ENCODE measurements at regions not wholly inside any gene's neighbourhood (a gene's known extent, or its start where the extent isn't known, plus 50 kb on each side); places are given as distances from the start of the nearest gene placed in this dataset.

DNA sequence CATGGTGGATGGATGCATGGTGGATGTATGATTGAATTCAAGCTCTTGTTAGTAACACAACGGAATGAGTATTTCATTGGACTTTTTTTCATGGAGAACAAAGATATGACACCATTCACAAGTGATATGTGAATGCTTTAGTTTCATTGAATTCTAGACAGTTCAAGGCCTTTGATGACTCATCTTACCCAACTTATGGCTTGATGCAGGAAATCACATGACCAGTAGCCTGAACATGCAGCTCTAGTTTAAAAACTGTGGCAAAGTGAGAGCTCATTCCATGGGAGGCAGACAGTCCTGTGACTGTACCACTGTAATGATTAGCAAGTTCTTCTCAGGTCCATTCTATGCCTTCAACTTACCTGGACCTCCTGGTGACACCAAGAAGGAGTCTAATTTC, 1239.3 kb downstream of the TYW1 start:
- Histone ChIP-seq H3K36me3 (ENCODE audit: insufficient read depth, low read length, poor library complexity, severe bottlenecking) (no peaks in the 10 kb centered on the region), H3K9me3 (ENCODE audit: low read depth, low read length, poor library complexity, severe bottlenecking) (no peaks in the 10 kb centered on the region), H3K27me3 (replicated peaks; ENCODE audit: insufficient read depth, low read depth, low read length, poor library complexity) (no peaks in the 10 kb centered on the region), H3K27ac (ENCODE audit: low read depth, low read length, poor library complexity, severe bottlenecking) (no peak overlapping the region), H3K4me3 (ENCODE audit: low read depth, low read length, poor library complexity, severe bottlenecking) (no peak overlapping the region), H3K4me1 (ENCODE audit: insufficient read depth, low read length, poor library complexity, severe bottlenecking) (no peaks in the 10 kb centered on the region)
- no peak for DNase-seq (ENCODE audit: low spot score)
- ChIA-PET CTCF (no interaction called here), POLR2A (ENCODE audit: low non-redundant PET) (no interaction called here)
- no TSS peak for BruUV-seq (replicated peaks)
- intact Hi-C loops (cut with micrococcal nuclease; ENCODE audit: unreplicated experiment), result no loop called here
- no peak for TF ChIP-seq EZH2 (IDR thresholded peaks at IDR 0.05; ENCODE audit: borderline replicate concordance, low read depth, low read length, poor library complexity, severe bottlenecking)
- TF ChIP-seq, protein P1, sequence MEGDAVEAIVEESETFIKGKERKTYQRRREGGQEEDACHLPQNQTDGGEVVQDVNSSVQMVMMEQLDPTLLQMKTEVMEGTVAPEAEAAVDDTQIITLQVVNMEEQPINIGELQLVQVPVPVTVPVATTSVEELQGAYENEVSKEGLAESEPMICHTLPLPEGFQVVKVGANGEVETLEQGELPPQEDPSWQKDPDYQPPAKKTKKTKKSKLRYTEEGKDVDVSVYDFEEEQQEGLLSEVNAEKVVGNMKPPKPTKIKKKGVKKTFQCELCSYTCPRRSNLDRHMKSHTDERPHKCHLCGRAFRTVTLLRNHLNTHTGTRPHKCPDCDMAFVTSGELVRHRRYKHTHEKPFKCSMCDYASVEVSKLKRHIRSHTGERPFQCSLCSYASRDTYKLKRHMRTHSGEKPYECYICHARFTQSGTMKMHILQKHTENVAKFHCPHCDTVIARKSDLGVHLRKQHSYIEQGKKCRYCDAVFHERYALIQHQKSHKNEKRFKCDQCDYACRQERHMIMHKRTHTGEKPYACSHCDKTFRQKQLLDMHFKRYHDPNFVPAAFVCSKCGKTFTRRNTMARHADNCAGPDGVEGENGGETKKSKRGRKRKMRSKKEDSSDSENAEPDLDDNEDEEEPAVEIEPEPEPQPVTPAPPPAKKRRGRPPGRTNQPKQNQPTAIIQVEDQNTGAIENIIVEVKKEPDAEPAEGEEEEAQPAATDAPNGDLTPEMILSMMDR (conservative IDR thresholded peaks at IDR 0.05; ENCODE audit: low read depth, low read length), result no peak

GRCh38 chr7:68238204-68238805, 1241.7 kb downstream of the TYW1 start:
- Histone ChIP-seq H3K27me3 (replicated peaks; ENCODE audit: insufficient read depth, low read depth, low read length, poor library complexity) (no peaks in the 10 kb centered on the region), H3K4me1 (ENCODE audit: insufficient read depth, low read length, poor library complexity, severe bottlenecking) (no peaks in the 10 kb centered on the region), H3K27ac (ENCODE audit: low read depth, low read length, poor library complexity, severe bottlenecking) (no peak overlapping the region), H3K9me3 (ENCODE audit: low read depth, low read length, poor library complexity, severe bottlenecking) (no peaks in the 10 kb centered on the region), H3K4me3 (ENCODE audit: low read depth, low read length, poor library complexity, severe bottlenecking) (no peak overlapping the region), H3K36me3 (ENCODE audit: insufficient read depth, low read length, poor library complexity, severe bottlenecking) (no peaks in the 10 kb centered on the region)
- no TSS peak for BruUV-seq (replicated peaks)
- CTCF ChIA-PET, result no interaction called here
- no peak for DNase-seq (ENCODE audit: low spot score)
- TF ChIP-seq, protein P1 (conservative IDR thresholded peaks at IDR 0.05; ENCODE audit: low read depth, low read length), result no peak
- intact Hi-C loops (cut with micrococcal nuclease; ENCODE audit: unreplicated experiment), result no loop called here
- POLR2A ChIA-PET (ENCODE audit: low non-redundant PET), result no interaction called here

GRCh38 chr7:68243128-68243527, 1246.5 kb downstream of the TYW1 start:
- H3K9me3 ChIP-seq (ENCODE audit: low read depth, low read length, poor library complexity, severe bottlenecking), result no peaks in the 10 kb centered on the region
- H3K4me3 ChIP-seq (ENCODE audit: low read depth, low read length, poor library complexity, severe bottlenecking), result no peak overlapping the region
- no peaks in the 10 kb centered on the region for H3K36me3 ChIP-seq (ENCODE audit: insufficient read depth, low read length, poor library complexity, severe bottlenecking)
- no peaks in the 10 kb centered on the region for H3K27me3 ChIP-seq (replicated peaks; ENCODE audit: insufficient read depth, low read depth, low read length, poor library complexity)
- no TSS peak for BruUV-seq (replicated peaks)
- H3K27ac ChIP-seq (ENCODE audit: low read depth, low read length, poor library complexity, severe bottlenecking), result no peak overlapping the region
- CTCF ChIA-PET, result no interaction called here
- H3K4me1 ChIP-seq (ENCODE audit: insufficient read depth, low read length, poor library complexity, severe bottlenecking), result no peaks in the 10 kb centered on the region
- POLR2A ChIA-PET (ENCODE audit: low non-redundant PET), result no interaction called here
- no peak for DNase-seq (ENCODE audit: low spot score)
- TF ChIP-seq, protein P1 (conservative IDR thresholded peaks at IDR 0.05; ENCODE audit: low read depth, low read length), result no peak
- TF ChIP-seq EZH2 (IDR thresholded peaks at IDR 0.05; ENCODE audit: borderline replicate concordance, low read depth, low read length, poor library complexity, severe bottlenecking), result no peak
- intact Hi-C loops (cut with micrococcal nuclease; ENCODE audit: unreplicated experiment), result no loop called here

Measured in A673 (cell line).